Epithelial cell of esophagus (primary cell): ENCODE measurements at regions not wholly inside any gene's neighbourhood (a gene's known extent, or its start where the extent isn't known, plus 50 kb on each side); places are given as distances from the start of the nearest gene placed in this dataset.

Experiments used
- DNase-seq: peaks from one replicate; pipeline ENCODE4 v3.0.0; 2010; ENCODE audit warnings: low read depth
- H3K4me3 ChIP-seq: 2 replicates; pipeline ENCODE4 v1.5.1; 2011; ENCODE audit warnings: mild to moderate bottlenecking, low read length, control low read depth
- TF ChIP-seq, protein P1 (sequence below): IDR thresholded peaks from 2 replicates; pipeline ENCODE4 v1.5.1; 2011; ENCODE audit warnings: low read depth, mild to moderate bottlenecking, low read length, control low read depth, inconsistent platforms; ENCODE audit not compliant: insufficient read depth; ENCODE audit errors: missing control alignments

DNA sequence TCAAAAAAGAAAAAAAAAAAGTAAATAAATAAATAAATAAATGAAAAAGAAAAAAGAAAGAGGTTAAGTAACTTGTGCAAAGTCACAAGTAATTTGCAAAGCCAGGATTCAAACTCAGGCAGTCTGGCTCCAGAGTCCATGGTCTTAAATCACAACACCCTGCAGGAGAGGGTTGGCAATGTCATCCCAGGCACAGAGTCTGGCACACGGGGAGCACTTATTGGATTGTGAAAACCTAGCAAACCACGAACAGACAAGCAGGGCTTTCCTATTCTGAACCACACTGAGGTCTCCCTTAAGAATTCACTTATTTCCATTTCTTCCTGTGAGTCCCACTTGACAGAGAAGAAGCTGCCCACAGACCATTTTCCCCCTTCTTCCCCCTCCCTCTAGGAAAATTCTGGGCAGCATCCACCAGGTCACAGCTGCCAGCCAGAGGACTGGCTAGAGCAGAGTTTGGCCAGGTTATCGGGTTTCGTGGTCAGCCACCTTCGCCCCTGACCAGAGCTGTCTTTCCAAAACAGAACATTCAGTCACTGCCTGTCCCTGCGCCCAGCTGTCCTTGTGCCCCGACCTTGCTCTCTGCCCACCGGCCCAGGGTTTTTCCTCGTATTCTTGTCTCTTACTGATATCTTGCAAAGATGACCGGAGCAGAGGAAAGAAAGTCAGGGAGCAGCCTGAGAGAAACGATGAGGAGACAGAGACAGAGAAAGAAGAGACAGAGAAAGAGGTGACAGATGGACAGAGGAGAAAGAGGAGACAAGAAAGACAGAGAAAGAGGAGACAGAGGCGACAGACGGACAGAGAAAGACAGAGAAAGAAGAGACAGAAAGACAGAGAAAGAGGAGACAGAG lies 106.4 kb upstream of the PTPN1 start:
- TF ChIP-seq, protein P1, sequence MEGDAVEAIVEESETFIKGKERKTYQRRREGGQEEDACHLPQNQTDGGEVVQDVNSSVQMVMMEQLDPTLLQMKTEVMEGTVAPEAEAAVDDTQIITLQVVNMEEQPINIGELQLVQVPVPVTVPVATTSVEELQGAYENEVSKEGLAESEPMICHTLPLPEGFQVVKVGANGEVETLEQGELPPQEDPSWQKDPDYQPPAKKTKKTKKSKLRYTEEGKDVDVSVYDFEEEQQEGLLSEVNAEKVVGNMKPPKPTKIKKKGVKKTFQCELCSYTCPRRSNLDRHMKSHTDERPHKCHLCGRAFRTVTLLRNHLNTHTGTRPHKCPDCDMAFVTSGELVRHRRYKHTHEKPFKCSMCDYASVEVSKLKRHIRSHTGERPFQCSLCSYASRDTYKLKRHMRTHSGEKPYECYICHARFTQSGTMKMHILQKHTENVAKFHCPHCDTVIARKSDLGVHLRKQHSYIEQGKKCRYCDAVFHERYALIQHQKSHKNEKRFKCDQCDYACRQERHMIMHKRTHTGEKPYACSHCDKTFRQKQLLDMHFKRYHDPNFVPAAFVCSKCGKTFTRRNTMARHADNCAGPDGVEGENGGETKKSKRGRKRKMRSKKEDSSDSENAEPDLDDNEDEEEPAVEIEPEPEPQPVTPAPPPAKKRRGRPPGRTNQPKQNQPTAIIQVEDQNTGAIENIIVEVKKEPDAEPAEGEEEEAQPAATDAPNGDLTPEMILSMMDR: no peak
- no peak for DNase-seq
- no peak overlapping the region for H3K4me3 ChIP-seq

DNA sequence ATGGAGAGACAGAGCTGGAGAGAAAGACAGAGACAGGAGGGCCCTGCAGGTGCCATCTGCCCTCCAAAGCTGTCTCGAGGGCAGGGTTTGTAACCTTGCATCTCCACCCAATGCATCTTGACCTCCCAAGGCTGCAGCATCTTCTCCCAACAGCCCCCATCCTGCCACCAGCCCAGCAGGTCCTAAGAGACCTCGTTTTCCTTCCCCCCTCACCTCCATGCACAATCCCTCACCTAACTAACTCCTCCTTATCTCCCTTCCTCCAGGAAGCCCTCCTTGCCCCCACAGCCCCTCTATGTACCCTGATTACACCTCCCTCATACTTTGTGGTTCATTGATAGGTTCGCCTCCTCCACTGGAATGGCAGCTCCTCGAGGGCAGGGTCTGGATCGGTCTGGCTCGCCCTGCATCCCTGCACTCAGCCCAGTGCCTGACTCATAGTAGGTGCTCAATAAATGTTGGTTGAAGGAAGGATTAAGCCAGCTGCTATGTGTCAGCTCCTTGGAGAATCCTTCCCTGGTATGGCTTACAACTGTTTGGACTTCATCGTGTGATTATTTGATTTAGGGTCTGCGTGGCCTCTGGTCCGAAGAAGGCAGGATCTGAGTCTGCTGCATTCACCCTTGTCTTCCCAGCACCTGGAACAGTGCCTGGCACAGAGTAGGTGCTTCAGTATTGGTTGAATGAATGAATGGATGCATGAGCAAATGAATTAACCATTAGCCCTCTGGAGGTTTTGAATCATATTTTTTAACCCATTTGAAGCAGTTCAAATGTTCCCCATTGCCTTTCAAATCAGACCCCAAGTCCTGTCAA lies 105.6 kb upstream of the PTPN1 start:
- DNase-seq: no peak
- TF ChIP-seq, protein P1: no peak
- no peak overlapping the region for H3K4me3 ChIP-seq

DNA sequence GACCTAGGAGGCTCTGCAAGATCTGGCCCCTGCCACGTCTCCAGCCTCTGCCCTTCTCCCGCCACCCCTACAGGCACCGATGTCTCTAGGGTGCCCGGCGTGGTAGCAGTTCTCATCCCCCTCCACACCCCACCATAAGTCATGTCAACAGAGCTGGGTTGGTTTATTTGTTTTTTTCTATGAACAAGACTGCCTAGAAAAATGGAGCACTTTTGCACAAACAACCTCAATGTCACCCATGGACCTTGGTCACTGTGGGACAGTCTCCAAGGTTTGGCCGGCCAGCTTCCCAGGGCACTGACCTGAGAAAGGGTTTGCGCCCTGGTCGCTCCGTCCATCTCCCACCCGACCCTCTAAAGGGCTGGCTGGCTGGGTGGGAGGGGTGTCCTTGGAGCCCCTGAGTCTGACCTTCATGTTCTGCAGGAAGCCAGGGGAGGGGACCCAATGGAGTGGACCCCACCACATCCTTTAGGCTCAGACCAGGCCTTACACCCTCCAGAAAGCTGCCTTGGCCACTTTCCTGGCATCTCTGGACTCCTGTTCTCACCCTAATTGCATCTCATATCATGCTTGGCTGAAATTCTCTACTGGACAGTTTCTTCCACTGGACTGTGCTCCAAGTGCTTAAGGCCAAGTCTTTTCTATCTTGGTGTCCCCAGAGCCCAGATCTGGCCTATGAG lies 104.8 kb upstream of the PTPN1 start:
- H3K4me3 ChIP-seq: no peak overlapping the region
- TF ChIP-seq, protein P1: no peak
- no peak for DNase-seq

DNA sequence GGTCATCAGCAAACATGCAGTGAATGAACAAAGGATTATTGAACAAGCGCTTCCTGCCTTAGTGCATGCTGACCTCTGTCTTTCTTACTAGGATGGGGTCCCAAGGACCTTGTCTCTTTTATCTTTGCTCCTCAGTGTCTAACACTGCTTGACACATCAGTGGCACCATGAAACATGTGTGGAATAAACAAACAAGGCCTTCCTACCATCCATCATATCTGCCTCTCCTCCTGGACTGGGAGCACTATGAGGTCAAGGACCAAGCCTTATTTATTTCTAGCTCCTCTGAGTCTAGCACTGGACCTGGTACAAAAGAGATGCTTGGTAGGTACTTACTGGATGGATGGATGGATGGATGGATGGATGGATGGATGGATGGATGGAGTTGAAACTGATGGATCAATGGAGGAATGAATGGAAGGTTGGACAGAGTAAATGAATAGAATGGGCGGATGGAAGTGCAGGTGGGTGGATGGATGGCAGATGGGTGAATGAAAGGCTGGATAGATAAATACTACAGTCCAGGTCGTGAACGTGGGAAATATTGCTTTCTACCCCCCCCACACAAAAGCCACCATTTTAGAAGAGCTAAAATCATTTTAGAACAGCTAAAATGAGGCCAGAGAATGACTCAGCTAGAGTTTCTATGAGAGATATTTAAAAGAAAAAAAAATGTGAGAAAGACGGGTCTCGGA lies 104.1 kb upstream of the PTPN1 start:
- TF ChIP-seq, protein P1: no peak
- DNase-seq: no peak
- H3K4me3 ChIP-seq: no peak overlapping the region

DNA sequence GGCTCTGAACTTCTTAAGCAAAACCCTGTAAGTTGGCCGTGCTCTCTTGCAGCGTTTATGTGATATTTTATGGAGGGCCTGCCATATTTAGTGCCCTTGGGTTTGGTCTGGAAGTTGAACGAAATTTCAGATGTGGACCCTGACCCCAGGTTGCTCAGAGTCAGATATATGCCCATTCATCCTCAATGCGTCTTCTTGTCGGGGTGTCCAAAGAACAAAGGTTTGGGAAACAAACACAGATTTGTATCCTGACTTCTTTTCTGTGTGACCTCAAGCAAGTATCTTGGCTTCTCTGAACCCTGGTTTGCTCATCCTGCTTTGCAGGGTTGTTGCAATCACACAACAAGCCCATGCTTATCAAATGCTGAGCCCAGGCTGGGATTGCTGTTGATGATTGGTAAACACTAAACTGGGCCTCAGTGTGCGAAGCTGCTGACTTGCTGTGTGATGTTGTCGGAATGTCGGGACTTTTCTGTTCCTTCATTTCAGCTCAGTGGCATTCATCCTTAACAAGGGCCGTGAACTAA lies 103.5 kb upstream of the PTPN1 start:
- peak; percentile 57 for DNase-seq
- no peak overlapping the region for H3K4me3 ChIP-seq
- TF ChIP-seq, protein P1: no peak
